A549 (cell line): ENCODE measurements at regions not wholly inside any gene's neighbourhood (a gene's known extent, or its start where the extent isn't known, plus 50 kb on each side); places are given as distances from the start of the nearest gene placed in this dataset.

Experiments
- ATAC-seq, 2 experiments: fragments of 200-7000 bp in 1 of 2; fragments of >200 bp in 1 of 2; cut with Nextera tagmentation in 1 of 2; cut with Tn5 transposase in 1 of 2; 3 replicates each; pipeline versions ENCODE4 v1.8.0 to v1.9.1; 2018 to 2020; ENCODE audit warnings: mild to moderate bottlenecking in 1 of 2, moderate library complexity in 1 of 2
- CTCF ChIA-PET: fragments of 300-600 bp; sonication (Branson Sonifier 250); formaldehyde crosslinking; extraction: SDS; loops from one replicate; lab custom pipeline; 2021; ENCODE audit warnings: antibody characterized with exemption, inconsistent platforms; lab: Yijun Ruan, JAX
- POLR2A ChIA-PET: fragments of 350-600 bp; formaldehyde crosslinking; extraction: SDS; loops from one replicate; lab custom pipeline; 2021; ENCODE audit warnings: antibody characterized with exemption, inconsistent platforms; lab: Yijun Ruan, JAX
- DNase-seq, 2 experiments: peaks; one replicate each; pipeline versions ENCODE4 v3.0.0 to v3.0.0-alpha.2; 2011 to 2016; ENCODE audit warnings: low read depth in 1 of 2, low spot score in 1 of 2
- FAIRE-seq: peaks from 2 replicates; lab custom pipeline; 2011; peaks lifted over from hg19 to GRCh38; lab: Jason Lieb, UNC
- H3K27ac ChIP-seq, 2 experiments: fragments of >200 bp; sonication (Bioruptor Twin); formaldehyde crosslinking; 3 replicates each; pipeline ENCODE4 v1.5.1; 2016 to 2017
- H3K4me1 ChIP-seq: fragments of >200 bp; sonication (Bioruptor Twin); formaldehyde crosslinking; 3 replicates; pipeline ENCODE4 v1.6.1; 2016
- H3K4me2 ChIP-seq: fragments of >200 bp; sonication (Bioruptor Twin); formaldehyde crosslinking; 3 replicates; pipeline ENCODE4 v1.6.1; 2016
- H3K4me3 ChIP-seq: fragments of >200 bp; sonication (Bioruptor Twin); formaldehyde crosslinking; 3 replicates; pipeline ENCODE4 v1.5.1; 2016
- H3K9me3 ChIP-seq: fragments of >200 bp; sonication (Bioruptor Twin); formaldehyde crosslinking; 3 replicates; pipeline ENCODE4 v1.6.1; 2016
- BCL3 ChIP-seq: fragments of >200 bp; sonication (Bioruptor Twin); formaldehyde crosslinking; IDR thresholded peaks from 3 replicates; pipeline ENCODE4 v1.6.1; 2016
- BHLHE40 ChIP-seq: IDR thresholded peaks from 2 replicates; pipeline ENCODE4 v1.6.1; 2012; ENCODE audit warnings: low read depth, low read length, inconsistent platforms
- CBX8 ChIP-seq: fragments of 200-600 bp; sonication (generic); IDR thresholded peaks from 2 replicates; pipeline ENCODE4 v1.6.1; 2016
- CHD4 ChIP-seq: fragments of 200-600 bp; sonication (generic); IDR thresholded peaks from 2 replicates; pipeline ENCODE4 v1.6.1; 2016; ENCODE audit warnings: antibody characterized with exemption, mild to moderate bottlenecking, borderline replicate concordance
- E2F6 ChIP-seq: IDR thresholded peaks from 2 replicates; pipeline ENCODE4 v1.6.1; 2012; ENCODE audit warnings: low read depth, borderline replicate concordance
- FOSL2 ChIP-seq, 2 experiments: fragments of 450-650 bp in 1 of 2; fragments of >200 bp in 1 of 2; sonication (Bioruptor Twin) in 1 of 2; formaldehyde crosslinking; IDR thresholded peaks; 2 replicates each; pipeline versions ENCODE4 v1.5.0 to v1.6.1; 2016 to 2020; ENCODE audit warnings: mild to moderate bottlenecking in 1 of 2, moderate library complexity in 1 of 2
- GATA3 ChIP-seq: IDR thresholded peaks from 2 replicates; pipeline ENCODE4 v1.6.1; 2012; ENCODE audit warnings: borderline replicate concordance
- HES2 ChIP-seq: fragments of >200 bp; sonication (Bioruptor Twin); formaldehyde crosslinking; IDR thresholded peaks from 2 replicates; pipeline ENCODE4 v1.6.1; 2016
- HEYL ChIP-seq: fragments of 250-450 bp; sonication (Bioruptor Pico); IDR thresholded peaks from 2 replicates; pipeline ENCODE4 v1.8.0; 2021; ENCODE audit warnings: mild to moderate bottlenecking, moderate library complexity
- HMGXB4 ChIP-seq: fragments of 250-450 bp; sonication (Bioruptor Pico); IDR thresholded peaks from 2 replicates; pipeline ENCODE4 v1.5.0; 2021; ENCODE audit warnings: mild to moderate bottlenecking, moderate library complexity, borderline replicate concordance
- MYC ChIP-seq: IDR thresholded peaks from 2 replicates; pipeline ENCODE4 v1.6.1; 2012; ENCODE audit warnings: mild to moderate bottlenecking, inconsistent platforms, low read length, improper control_type of control experiment, borderline replicate concordance
- PHF8 ChIP-seq: fragments of 200-600 bp; sonication (generic); IDR thresholded peaks from 2 replicates; pipeline ENCODE4 v1.6.1; 2016; ENCODE audit warnings: low read depth, mild to moderate bottlenecking, antibody characterized with exemption, moderate library complexity, borderline replicate concordance
- POLR2AphosphoS2 ChIP-seq: conservative IDR thresholded peaks from 2 replicates; pipeline ENCODE4 v1.6.1; 2012; ENCODE audit warnings: low read length, improper control_type of control experiment, inconsistent platforms
- RAD21 ChIP-seq, 2 experiments: fragments of >200 bp in 1 of 2; sonication (Bioruptor Twin) in 1 of 2; formaldehyde crosslinking in 1 of 2; IDR thresholded peaks in 1 of 2; conservative IDR thresholded peaks in 1 of 2; 2 replicates in 1 of 2; 3 replicates in 1 of 2; pipeline ENCODE4 v1.6.1; 2012 to 2018; ENCODE audit warnings: inconsistent platforms in 1 of 2
- RARB ChIP-seq: fragments of 250-450 bp; sonication (Bioruptor Pico); IDR thresholded peaks from 2 replicates; pipeline ENCODE4 v1.8.0; 2021; ENCODE audit warnings: mild to moderate bottlenecking, moderate library complexity
- REST ChIP-seq: fragments of 200-600 bp; sonication (generic); IDR thresholded peaks from 2 replicates; pipeline ENCODE4 v1.6.1; 2016; ENCODE audit warnings: antibody characterized with exemption, mild to moderate bottlenecking, moderate library complexity
- RNF2 ChIP-seq: fragments of 200-600 bp; sonication (generic); IDR thresholded peaks from 2 replicates; pipeline ENCODE4 v1.6.1; 2016; ENCODE audit warnings: low read depth, mild to moderate bottlenecking, antibody characterized with exemption, moderate library complexity, borderline replicate concordance
- SMC3 ChIP-seq: fragments of >200 bp; sonication (Bioruptor Twin); formaldehyde crosslinking; IDR thresholded peaks from 3 replicates; pipeline ENCODE4 v1.6.1; 2018; ENCODE audit warnings: inconsistent platforms
- ZC3H11A ChIP-seq: fragments of 450-650 bp; IDR thresholded peaks from 2 replicates; pipeline ENCODE4 v1.6.1; 2014; ENCODE audit warnings: antibody characterized with exemption, mild to moderate bottlenecking
- ZFP36 ChIP-seq: fragments of 450-650 bp; IDR thresholded peaks from 2 replicates; pipeline ENCODE4 v1.6.1; 2014; ENCODE audit warnings: borderline replicate concordance; ENCODE audit not compliant: partially characterized antibody
- ZSCAN20 ChIP-seq: fragments of 250-450 bp; sonication (Bioruptor Pico); IDR thresholded peaks from 2 replicates; pipeline ENCODE4 v1.8.0; 2022; ENCODE audit warnings: mild to moderate bottlenecking, moderate library complexity
- whole genome bisulfite sequencing: methylation state at CpG from one replicate; pipeline ENCODE4 v1.1.6; 2017; ENCODE audit errors: missing lambda C conversion rate; 5-methylcytosine and 5-hydroxymethylcytosine counted together

- Histone ChIP-seq H3K27ac (no peak overlapping the region), H3K4me2 (no peak overlapping the region), H3K4me1 (0 out of 3 replicates have a peak, but pooled peaks cover 3% of the 10 kb centered on the region), H3K4me3 (no peak overlapping the region), H3K9me3 (no peaks in the 10 kb centered on the region)
- FAIRE-seq (no peak), DNase-seq (no peak), ATAC-seq (no peak)
- POLR2A ChIA-PET: no interaction called here
- CTCF ChIA-PET: interaction anchor here (1.0 kb wide), 1 partner anchor 10 kb away, joined by 4 read pairs; no protein-coding TSS in a partner anchor
- TF ChIP-seq CBX8: no peak
- TF ChIP-seq BHLHE40: no peak
- TF ChIP-seq HMGXB4: no peak
- 91% methylated on average over 9 of the region's 9 CpGs for WGBS
Observed at GRCh38 chr13:99665711-99666110, 164.4 kb downstream of the TM9SF2 start.

GRCh38 chr13:99663908-99664307 is 162.6 kb downstream of the TM9SF2 start:
- POLR2A ChIA-PET: no interaction called here
- Histone ChIP-seq H3K4me3 (no peak overlapping the region), H3K27ac (no peak overlapping the region), H3K9me3 (no peaks in the 10 kb centered on the region), H3K4me2 (no peak overlapping the region), H3K4me1 (peaks cover 9% of the 10 kb centered on the region; the same call in 1 of the 3 replicates)
- CTCF ChIA-PET: no interaction called here
- DNase-seq (no peak), ATAC-seq (no peak), FAIRE-seq (no peak)
- WGBS: 93% methylated on average over 2 of the region's 2 CpGs
- TF ChIP-seq E2F6: no peak
- TF ChIP-seq GATA3: no peak
- no peak for TF ChIP-seq FOSL2 (IDR thresholded peaks at IDR 0.05)
- TF ChIP-seq FOSL2 (CRISPR knock-in tag; IDR thresholded peaks at IDR 0.05): no peak
- TF ChIP-seq HES2: no peak
- TF ChIP-seq RNF2: no peak
- no peak for TF ChIP-seq ZFP36
- TF ChIP-seq ZC3H11A: no peak
- no peak for TF ChIP-seq BHLHE40
- no peak for TF ChIP-seq MYC
- no peak for TF ChIP-seq REST
- no peak for TF ChIP-seq SMC3
- no peak for TF ChIP-seq ZSCAN20 (CRISPR knock-in tag)
- no peak for TF ChIP-seq RARB
- TF ChIP-seq BCL3: no peak
- TF ChIP-seq POLR2AphosphoS2: no peak
- no peak for TF ChIP-seq CHD4
- no peak for TF ChIP-seq RAD21 (conservative IDR thresholded peaks at IDR 0.05 in 1 of 2, IDR thresholded peaks at IDR 0.05 in 1 of 2)
- no peak for TF ChIP-seq PHF8
- TF ChIP-seq HEYL: no peak
